ENCODE measurements at regions not wholly inside any gene's neighbourhood (a gene's known extent, or its start where the extent isn't known, plus 50 kb on each side); places are given as distances from the start of the nearest gene placed in this dataset.

DNA sequence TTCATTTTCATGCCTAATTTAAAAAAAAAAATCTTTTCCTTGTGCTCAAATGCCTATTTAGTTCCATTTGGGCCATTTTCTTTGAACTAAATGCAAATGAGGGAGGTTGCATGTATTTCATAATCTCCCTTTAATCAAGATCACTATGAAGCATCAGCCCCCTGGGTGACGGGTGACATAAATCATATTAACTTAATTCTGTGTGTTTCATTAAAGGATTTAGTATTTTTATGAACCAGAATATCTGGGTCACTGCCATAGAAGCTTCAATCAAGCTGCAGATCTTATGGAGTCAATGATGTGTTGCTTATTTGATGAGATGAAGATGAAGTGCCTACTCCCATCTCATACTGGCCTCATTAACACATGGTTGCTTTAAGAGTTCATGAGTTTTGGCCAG is 301.9 kb upstream of the PRKCQ start:
- RAD21 ChIA-PET (ENCODE audit: low non-redundant PET in 1 of 2, low total read pairs in 2 of 2, uncharacterized antibody in 2 of 2, unreplicated experiment in 2 of 2): no interaction called here
- Histone ChIP-seq H3K9me2 (ENCODE audit: insufficient read depth) (no peaks in the 10 kb centered on the region), H2AFZ (ENCODE audit: low read depth, low read length, poor library complexity, severe bottlenecking) (no peak overlapping the region), H3K79me2 (ENCODE audit: insufficient read depth, low read length) (no peaks in the 10 kb centered on the region), H3K4me2 (ENCODE audit: low read length) (no peak overlapping the region), H3K4me3 (replicated peaks in 1 of 2; ENCODE audit: low read depth in 1 of 2, low read length in 2 of 2) (no peak overlapping the region), H4K20me1 (ENCODE audit: insufficient read depth) (no peaks in the 10 kb centered on the region), H3K4me1 (ENCODE audit: control insufficient read depth in 1 of 2, insufficient read depth in 2 of 2, low read length in 2 of 2) (no peaks in the 10 kb centered on the region), H3K27me3 (ENCODE audit: insufficient read depth, low read length) (peaks cover 73% of the 10 kb centered on the region), H3K9ac (ENCODE audit: low read length) (no peak overlapping the region), H3K9me3 (ENCODE audit: control insufficient read depth in 1 of 2, insufficient read depth in 1 of 2, low read depth in 1 of 2, low read length in 2 of 2) (no peaks in the 10 kb centered on the region), H3K27ac (ENCODE audit: low read depth, low read length) (no peak overlapping the region), H3K36me3 (ENCODE audit: control insufficient read depth in 1 of 2, insufficient read depth in 2 of 2, low read length in 2 of 2) (no peaks in the 10 kb centered on the region; a peak in 1 of 4 replicates)
- no peak for TF ChIP-seq EGR1 (IDR thresholded peaks at IDR 0.05; ENCODE audit: low read depth)
- TF ChIP-seq EZH2phosphoT487 (IDR thresholded peaks at IDR 0.05; ENCODE audit: borderline replicate concordance): no peak
- no peak for TF ChIP-seq RAD21 (IDR thresholded peaks at IDR 0.05; ENCODE audit: low read depth)
- TF ChIP-seq TCF7L2 (IDR thresholded peaks at IDR 0.05; ENCODE audit: borderline replicate concordance, extremely low read depth, insufficient read depth, insufficient read length): no peak
- TF ChIP-seq, protein P1, sequence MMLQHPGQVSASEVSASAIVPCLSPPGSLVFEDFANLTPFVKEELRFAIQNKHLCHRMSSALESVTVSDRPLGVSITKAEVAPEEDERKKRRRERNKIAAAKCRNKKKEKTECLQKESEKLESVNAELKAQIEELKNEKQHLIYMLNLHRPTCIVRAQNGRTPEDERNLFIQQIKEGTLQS (IDR thresholded peaks at IDR 0.05): no peak
- TF ChIP-seq, protein P2, sequence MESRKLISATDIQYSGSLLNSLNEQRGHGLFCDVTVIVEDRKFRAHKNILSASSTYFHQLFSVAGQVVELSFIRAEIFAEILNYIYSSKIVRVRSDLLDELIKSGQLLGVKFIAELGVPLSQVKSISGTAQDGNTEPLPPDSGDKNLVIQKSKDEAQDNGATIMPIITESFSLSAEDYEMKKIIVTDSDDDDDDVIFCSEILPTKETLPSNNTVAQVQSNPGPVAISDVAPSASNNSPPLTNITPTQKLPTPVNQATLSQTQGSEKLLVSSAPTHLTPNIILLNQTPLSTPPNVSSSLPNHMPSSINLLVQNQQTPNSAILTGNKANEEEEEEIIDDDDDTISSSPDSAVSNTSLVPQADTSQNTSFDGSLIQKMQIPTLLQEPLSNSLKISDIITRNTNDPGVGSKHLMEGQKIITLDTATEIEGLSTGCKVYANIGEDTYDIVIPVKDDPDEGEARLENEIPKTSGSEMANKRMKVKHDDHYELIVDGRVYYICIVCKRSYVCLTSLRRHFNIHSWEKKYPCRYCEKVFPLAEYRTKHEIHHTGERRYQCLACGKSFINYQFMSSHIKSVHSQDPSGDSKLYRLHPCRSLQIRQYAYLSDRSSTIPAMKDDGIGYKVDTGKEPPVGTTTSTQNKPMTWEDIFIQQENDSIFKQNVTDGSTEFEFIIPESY (IDR thresholded peaks at IDR 0.05; ENCODE audit: extremely low read depth, insufficient replicate concordance, low read length): no peak
- TF ChIP-seq JUND (IDR thresholded peaks at IDR 0.05): no peak
- no peak for TF ChIP-seq SRF (IDR thresholded peaks at IDR 0.05; ENCODE audit: low read depth)
- no peak for TF ChIP-seq CEBPB (IDR thresholded peaks at IDR 0.05; ENCODE audit: low read depth)
- TF ChIP-seq EZH2 (IDR thresholded peaks at IDR 0.05): no peak
- no peak for TF ChIP-seq SP1 (IDR thresholded peaks at IDR 0.05; ENCODE audit: low read depth)
- no peak for TF ChIP-seq ZFX (IDR thresholded peaks at IDR 0.05)
- TF ChIP-seq ZNF274 (IDR thresholded peaks at IDR 0.05; ENCODE audit: low read depth, low read length): no peak
- TF ChIP-seq, protein P3, sequence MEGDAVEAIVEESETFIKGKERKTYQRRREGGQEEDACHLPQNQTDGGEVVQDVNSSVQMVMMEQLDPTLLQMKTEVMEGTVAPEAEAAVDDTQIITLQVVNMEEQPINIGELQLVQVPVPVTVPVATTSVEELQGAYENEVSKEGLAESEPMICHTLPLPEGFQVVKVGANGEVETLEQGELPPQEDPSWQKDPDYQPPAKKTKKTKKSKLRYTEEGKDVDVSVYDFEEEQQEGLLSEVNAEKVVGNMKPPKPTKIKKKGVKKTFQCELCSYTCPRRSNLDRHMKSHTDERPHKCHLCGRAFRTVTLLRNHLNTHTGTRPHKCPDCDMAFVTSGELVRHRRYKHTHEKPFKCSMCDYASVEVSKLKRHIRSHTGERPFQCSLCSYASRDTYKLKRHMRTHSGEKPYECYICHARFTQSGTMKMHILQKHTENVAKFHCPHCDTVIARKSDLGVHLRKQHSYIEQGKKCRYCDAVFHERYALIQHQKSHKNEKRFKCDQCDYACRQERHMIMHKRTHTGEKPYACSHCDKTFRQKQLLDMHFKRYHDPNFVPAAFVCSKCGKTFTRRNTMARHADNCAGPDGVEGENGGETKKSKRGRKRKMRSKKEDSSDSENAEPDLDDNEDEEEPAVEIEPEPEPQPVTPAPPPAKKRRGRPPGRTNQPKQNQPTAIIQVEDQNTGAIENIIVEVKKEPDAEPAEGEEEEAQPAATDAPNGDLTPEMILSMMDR (IDR thresholded peaks at IDR 0.05 in 2 of 3, conservative IDR thresholded peaks at IDR 0.05 in 1 of 3; ENCODE audit: borderline replicate concordance in 1 of 3, insufficient read depth in 1 of 3, low read depth in 2 of 3, low read length in 2 of 3): no peak
- TF ChIP-seq ELF1 (IDR thresholded peaks at IDR 0.05; ENCODE audit: borderline replicate concordance, low read depth): no peak
- TF ChIP-seq POLR2A (IDR thresholded peaks at IDR 0.05; ENCODE audit: borderline replicate concordance, extremely low read depth, insufficient read depth, insufficient read length): no peak
- TF ChIP-seq POLR2AphosphoS5 (IDR thresholded peaks at IDR 0.05; ENCODE audit: low read depth, low read length): no peak
- no peak for TF ChIP-seq CBX3 (IDR thresholded peaks at IDR 0.05; ENCODE audit: low read depth)
- no TSS peak for BruUV-seq (replicated peaks)
- intact Hi-C loops (cut with micrococcal nuclease): no loop called here
- DNase-seq (ENCODE audit: low read depth, low spot score): no peak
- POLR2A ChIA-PET: no interaction called here
- CTCF ChIA-PET: no interaction called here
- no peak for ATAC-seq

Data from HCT116 (cell line).